Colonic mucosa (tissue), 4 donors: ENCODE measurements at regions not wholly inside any gene's neighbourhood (a gene's known extent, or its start where the extent isn't known, plus 50 kb on each side); places are given as distances from the start of the nearest gene placed in this dataset.

ENCODE experiments used
- DNase-seq: peaks from one replicate; pipeline ENCODE4 v3.0.0-alpha.2; 2020
- H3K27ac ChIP-seq: fragments of 200-600 bp; one replicate; pipeline ENCODE4 v1.8.0; 2021
- H3K27me3 ChIP-seq: fragments of 200-600 bp; one replicate; pipeline ENCODE4 v1.8.0; 2021
- H3K36me3 ChIP-seq: fragments of 200-600 bp; one replicate; pipeline ENCODE4 v1.8.0; 2021
- H3K4me1 ChIP-seq: fragments of 200-600 bp; one replicate; pipeline ENCODE4 v1.8.0; 2021; ENCODE audit warnings: mild to moderate bottlenecking
- H3K4me3 ChIP-seq: fragments of 200-600 bp; one replicate; pipeline ENCODE4 v1.8.0; 2021
- H3K9ac ChIP-seq, 2 donors: one replicate each; pipeline ENCODE4 v1.7.0; 2013; ENCODE audit warnings: control low read depth in 2 of 2, low read depth in 2 of 2, low read length in 2 of 2
- H3K9me3 ChIP-seq: fragments of 200-600 bp; one replicate; pipeline ENCODE4 v1.8.0; 2021
- intact Hi-C: fragments of 100-400 bp; cut with DNase I; formaldehyde crosslinking; loops from one replicate; pipeline ENCODE4 v1.14.1; 2022
- TF ChIP-seq, protein P1 (sequence below): fragments of 200-600 bp; IDR thresholded peaks from one replicate; pipeline ENCODE4 v1.8.0; 2022; ENCODE audit warnings: antibody characterized with exemption, mild to moderate bottlenecking
- donor health status: healthy.
- donor health status: DM: no; HTN: no; CAD: no.
- donor health status: DM: no; HTN: no; CAD: no.

DNA sequence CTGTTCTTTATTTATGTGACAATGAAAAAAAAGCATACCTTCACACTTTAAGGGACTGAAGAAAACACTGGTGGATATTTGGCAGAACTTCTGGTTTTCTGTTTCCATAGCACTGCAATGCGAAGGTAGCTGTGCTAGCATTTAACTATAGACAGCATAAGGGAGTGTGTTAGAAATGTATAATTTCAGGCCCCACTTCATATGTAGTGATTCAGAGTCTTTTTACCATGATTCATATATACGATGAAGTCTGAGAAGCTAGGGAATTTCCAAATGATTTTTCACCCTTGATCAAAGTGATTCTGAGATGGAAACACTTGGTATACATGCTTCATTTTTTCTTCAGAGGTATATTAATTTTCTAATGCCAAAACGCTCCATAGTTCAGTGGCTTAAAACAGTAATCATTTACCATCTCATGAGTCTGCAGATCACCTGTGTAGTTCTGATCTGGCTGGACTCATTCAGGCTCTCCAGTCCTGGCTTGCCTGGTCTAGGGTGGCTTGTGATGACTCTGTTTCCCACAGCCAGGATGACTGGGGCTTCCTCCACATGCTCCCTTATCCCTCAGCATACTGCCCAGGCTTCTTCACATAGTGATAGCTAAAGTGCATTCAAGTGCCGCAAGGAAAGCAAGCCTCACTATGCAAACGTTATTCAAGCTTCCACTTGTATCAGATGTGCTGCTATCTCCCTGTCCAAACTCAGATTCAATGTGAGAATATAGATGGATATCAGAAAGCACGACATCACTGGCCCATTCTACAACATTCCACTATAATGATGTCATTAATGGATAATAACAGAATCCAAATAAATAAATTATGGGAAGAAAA lies 790.1 kb downstream of the TECRL start:
- Histone ChIP-seq H3K9me3 (no peaks in the 10 kb centered on the region), H3K4me1 (no peaks in the 10 kb centered on the region), H3K9ac (no peak overlapping the region), H3K4me3 (no peak overlapping the region), H3K27me3 (no peaks in the 10 kb centered on the region), H3K27ac (no peak overlapping the region), H3K36me3 (no peaks in the 10 kb centered on the region)
- intact Hi-C loops, result no loop called here
- DNase-seq, result no peak
- TF ChIP-seq, protein P1, sequence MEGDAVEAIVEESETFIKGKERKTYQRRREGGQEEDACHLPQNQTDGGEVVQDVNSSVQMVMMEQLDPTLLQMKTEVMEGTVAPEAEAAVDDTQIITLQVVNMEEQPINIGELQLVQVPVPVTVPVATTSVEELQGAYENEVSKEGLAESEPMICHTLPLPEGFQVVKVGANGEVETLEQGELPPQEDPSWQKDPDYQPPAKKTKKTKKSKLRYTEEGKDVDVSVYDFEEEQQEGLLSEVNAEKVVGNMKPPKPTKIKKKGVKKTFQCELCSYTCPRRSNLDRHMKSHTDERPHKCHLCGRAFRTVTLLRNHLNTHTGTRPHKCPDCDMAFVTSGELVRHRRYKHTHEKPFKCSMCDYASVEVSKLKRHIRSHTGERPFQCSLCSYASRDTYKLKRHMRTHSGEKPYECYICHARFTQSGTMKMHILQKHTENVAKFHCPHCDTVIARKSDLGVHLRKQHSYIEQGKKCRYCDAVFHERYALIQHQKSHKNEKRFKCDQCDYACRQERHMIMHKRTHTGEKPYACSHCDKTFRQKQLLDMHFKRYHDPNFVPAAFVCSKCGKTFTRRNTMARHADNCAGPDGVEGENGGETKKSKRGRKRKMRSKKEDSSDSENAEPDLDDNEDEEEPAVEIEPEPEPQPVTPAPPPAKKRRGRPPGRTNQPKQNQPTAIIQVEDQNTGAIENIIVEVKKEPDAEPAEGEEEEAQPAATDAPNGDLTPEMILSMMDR, result no peak

DNA sequence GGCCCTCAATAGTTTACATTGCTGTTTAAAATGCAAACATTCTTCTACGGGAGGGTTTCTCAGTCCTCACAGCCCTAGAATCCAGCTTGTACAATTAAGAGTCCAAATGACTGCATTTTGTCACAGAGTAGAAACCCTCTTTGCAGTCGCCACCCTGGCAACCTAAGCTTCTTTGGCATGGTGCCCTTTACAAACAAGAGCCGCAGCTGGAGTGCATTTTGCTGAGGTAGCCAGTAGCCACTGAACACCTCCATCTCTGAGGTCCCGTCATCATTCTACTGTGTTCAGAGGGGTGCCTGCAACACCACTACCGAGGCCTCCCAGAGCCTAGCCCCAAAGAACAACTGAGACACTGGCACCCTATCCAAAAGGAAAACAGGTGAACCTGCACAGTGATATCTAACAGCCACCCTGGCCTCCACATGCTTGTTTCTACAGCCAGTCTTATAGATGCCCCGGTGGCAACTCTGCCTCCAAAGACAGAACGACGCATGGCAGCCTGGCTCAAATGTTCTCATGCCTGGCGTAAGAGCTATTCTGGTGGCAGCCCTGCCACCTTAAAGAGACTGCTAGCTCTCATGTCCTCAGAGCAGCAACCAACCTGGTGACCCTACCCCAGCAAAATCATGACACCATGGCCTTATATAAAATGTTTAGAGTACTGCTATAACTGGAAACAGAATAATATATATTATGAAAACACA lies 801.9 kb downstream of the TECRL start:
- Histone ChIP-seq H3K27ac (no peak overlapping the region), H3K4me3 (no peak overlapping the region), H3K9me3 (no peaks in the 10 kb centered on the region), H3K9ac (no peak overlapping the region), H3K4me1 (no peaks in the 10 kb centered on the region), H3K36me3 (no peaks in the 10 kb centered on the region), H3K27me3 (no peaks in the 10 kb centered on the region)
- TF ChIP-seq, protein P1, result no peak
- no peak for DNase-seq
- intact Hi-C loops, result no loop called here

DNA sequence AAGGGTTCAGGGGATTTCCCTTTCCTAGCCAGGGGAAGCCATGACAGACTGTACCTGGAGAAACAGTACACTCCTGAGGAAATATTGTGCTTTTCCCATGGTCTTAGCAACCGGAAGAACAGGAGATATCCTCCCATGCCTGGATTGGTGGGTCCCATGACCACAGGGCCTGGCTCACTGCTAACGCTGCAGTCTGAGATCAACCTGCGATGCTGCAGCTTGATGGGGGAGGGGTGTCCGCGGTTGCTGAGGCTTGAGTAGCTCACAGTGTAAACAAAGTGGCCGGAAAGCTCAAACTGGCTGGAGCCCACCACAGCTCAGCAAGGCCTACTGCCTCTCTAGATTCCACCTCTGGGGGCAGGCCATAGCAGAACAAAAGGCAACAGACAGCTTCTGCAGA lies 819.5 kb downstream of the TECRL start:
- no peak for DNase-seq
- Histone ChIP-seq H3K27me3 (no peaks in the 10 kb centered on the region), H3K9ac (no peak overlapping the region), H3K27ac (no peak overlapping the region), H3K4me1 (no peaks in the 10 kb centered on the region), H3K36me3 (no peaks in the 10 kb centered on the region), H3K4me3 (no peak overlapping the region), H3K9me3 (no peaks in the 10 kb centered on the region)
- intact Hi-C loops, result no loop called here
- TF ChIP-seq, protein P1, result no peak

DNA sequence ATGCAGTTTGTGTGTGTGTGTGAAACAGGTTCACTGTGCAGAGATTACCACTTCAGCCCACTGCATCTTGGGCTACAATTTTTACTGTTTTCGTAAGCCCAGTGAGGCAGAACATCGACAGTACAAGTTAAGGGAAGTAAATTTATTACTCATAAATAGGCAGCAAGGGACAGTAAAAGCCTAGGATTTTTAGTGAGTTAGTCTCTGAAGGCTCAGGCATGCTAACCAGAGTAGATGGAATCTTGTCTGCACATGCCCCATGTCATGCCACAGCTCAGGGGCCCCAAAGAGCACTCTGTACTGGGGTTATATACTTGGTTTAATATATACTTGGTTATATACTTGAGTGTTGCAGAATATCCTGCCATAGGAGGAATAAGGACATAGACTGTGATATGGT lies 825.7 kb downstream of the TECRL start:
- H3K9me3 ChIP-seq, result no peaks in the 10 kb centered on the region
- TF ChIP-seq, protein P1, result no peak
- no peaks in the 10 kb centered on the region for H3K27me3 ChIP-seq
- no peaks in the 10 kb centered on the region for H3K4me1 ChIP-seq
- no peaks in the 10 kb centered on the region for H3K36me3 ChIP-seq
- H3K4me3 ChIP-seq, result no peak overlapping the region
- no peak overlapping the region for H3K9ac ChIP-seq
- no peak for DNase-seq
- no peak overlapping the region for H3K27ac ChIP-seq
- intact Hi-C loops, result no loop called here

DNA sequence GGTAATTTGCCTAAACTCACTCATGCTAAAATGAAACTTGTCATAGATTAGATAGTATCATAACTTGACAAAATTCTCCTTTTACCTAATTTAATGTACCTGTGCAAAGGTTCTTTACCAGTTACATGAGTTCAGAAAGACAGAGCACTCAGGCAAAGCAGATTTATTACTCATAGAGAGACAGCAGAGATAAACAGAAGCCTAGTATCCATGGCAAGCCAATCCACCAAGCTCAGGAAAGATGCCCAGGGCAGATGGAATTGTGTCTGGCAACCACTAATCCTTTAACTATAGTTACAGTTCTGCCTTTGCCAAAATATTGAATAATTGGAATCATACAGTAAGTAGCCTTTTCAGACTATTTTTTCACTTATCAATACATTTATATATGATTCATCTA lies 826.2 kb downstream of the TECRL start:
- H3K4me1 ChIP-seq, result no peaks in the 10 kb centered on the region
- intact Hi-C loops, result no loop called here
- DNase-seq, result no peak
- no peak overlapping the region for H3K4me3 ChIP-seq
- no peak overlapping the region for H3K27ac ChIP-seq
- no peaks in the 10 kb centered on the region for H3K36me3 ChIP-seq
- no peaks in the 10 kb centered on the region for H3K27me3 ChIP-seq
- no peak overlapping the region for H3K9ac ChIP-seq
- TF ChIP-seq, protein P1, result no peak
- H3K9me3 ChIP-seq, result no peaks in the 10 kb centered on the region
